Liver (tissue), 8 donors: ENCODE measurements at regions not wholly inside any gene's neighbourhood (a gene's known extent, or its start where the extent isn't known, plus 50 kb on each side); places are given as distances from the start of the nearest gene placed in this dataset.

Experiments
- DNase-seq: peaks from one replicate; pipeline ENCODE4 v3.0.0-alpha.2; 2017; ENCODE audit warnings: low spot score
- H3K27ac ChIP-seq, 2 donors: one replicate each; pipeline ENCODE4 v1.7.0; 2013; ENCODE audit warnings: inconsistent platforms in 2 of 2, low read length in 2 of 2, control low read depth in 1 of 2, low read depth in 1 of 2, mild to moderate bottlenecking in 1 of 2
- H3K27me3 ChIP-seq, 4 donors: one replicate each; pipeline versions ENCODE4 v1.6.1 to v1.7.0; 2013; ENCODE audit warnings: low read length in 3 of 4, inconsistent platforms in 1 of 4, mild to moderate bottlenecking in 1 of 4, moderate library complexity in 1 of 4; ENCODE audit not compliant: control insufficient read depth in 4 of 4, insufficient read depth in 4 of 4
- H3K36me3 ChIP-seq, 4 donors: one replicate each; pipeline versions ENCODE4 v1.6.1 to v1.7.0; 2013; ENCODE audit warnings: low read length in 3 of 4, mild to moderate bottlenecking in 3 of 4, low read depth in 1 of 4, moderate library complexity in 1 of 4; ENCODE audit not compliant: control insufficient read depth in 4 of 4, insufficient read depth in 3 of 4
- H3K4me1 ChIP-seq, 4 donors: one replicate each; pipeline versions ENCODE4 v1.6.1 to v1.7.0; 2013; ENCODE audit warnings: low read length in 3 of 4, mild to moderate bottlenecking in 3 of 4, moderate library complexity in 1 of 4; ENCODE audit not compliant: control insufficient read depth in 4 of 4, insufficient read depth in 4 of 4
- H3K4me3 ChIP-seq, 3 donors: one replicate each; pipeline versions ENCODE4 v1.6.1 to v1.7.0; 2013; ENCODE audit warnings: low read length in 3 of 3, control low read depth in 1 of 3, low read depth in 1 of 3, mild to moderate bottlenecking in 1 of 3
- H3K9ac ChIP-seq, 2 donors: one replicate each; pipeline ENCODE4 v1.7.0; 2013; ENCODE audit warnings: low read length in 2 of 2, mild to moderate bottlenecking in 2 of 2, moderate library complexity in 2 of 2, control low read depth in 1 of 2, low read depth in 1 of 2
- H3K9me3 ChIP-seq, 4 donors: one replicate each; pipeline versions ENCODE4 v1.6.1 to v1.7.0; 2013; ENCODE audit warnings: low read length in 3 of 4; ENCODE audit not compliant: control insufficient read depth in 4 of 4
- ATF3 ChIP-seq: IDR thresholded peaks from 2 replicates; pipeline ENCODE4 v1.6.1; 2016; ENCODE audit warnings: antibody characterized with exemption
- CTCF ChIP-seq: fragments of 150-350 bp; IDR thresholded peaks from 2 replicates; pipeline ENCODE4 v1.5.1; 2017; ENCODE audit warnings: improper control_type of control experiment, low read depth, low read length; ENCODE audit not compliant: missing input control
- EGR1 ChIP-seq, 2 donors: IDR thresholded peaks; 2 replicates each; pipeline ENCODE4 v1.6.1; 2016 to 2018; ENCODE audit warnings: antibody characterized with exemption in 2 of 2, low read depth in 2 of 2
- FOXA1 ChIP-seq: IDR thresholded peaks from 2 replicates; pipeline ENCODE4 v1.6.1; 2016; ENCODE audit warnings: antibody characterized with exemption
- FOXA2 ChIP-seq: IDR thresholded peaks from 2 replicates; pipeline ENCODE4 v1.6.1; 2016; ENCODE audit warnings: antibody characterized with exemption
- GABPA ChIP-seq, 2 donors: IDR thresholded peaks in 1 of 2; conservative IDR thresholded peaks in 1 of 2; 2 replicates each; pipeline ENCODE4 v1.6.1; 2016; ENCODE audit warnings: antibody characterized with exemption in 2 of 2, mild to moderate bottlenecking in 1 of 2, moderate library complexity in 1 of 2
- HNF4G ChIP-seq: IDR thresholded peaks from 2 replicates; pipeline ENCODE4 v1.6.1; 2016; ENCODE audit warnings: antibody characterized with exemption
- MAX ChIP-seq: IDR thresholded peaks from 2 replicates; pipeline ENCODE4 v1.6.1; 2016; ENCODE audit warnings: antibody characterized with exemption
- NR2F2 ChIP-seq: IDR thresholded peaks from 2 replicates; pipeline ENCODE4 v1.6.1; 2016; ENCODE audit warnings: antibody characterized with exemption
- RAD21 ChIP-seq, 2 donors: IDR thresholded peaks; 2 replicates each; pipeline ENCODE4 v1.6.1; 2016; ENCODE audit warnings: antibody characterized with exemption in 2 of 2, mild to moderate bottlenecking in 2 of 2
- REST ChIP-seq: IDR thresholded peaks from 2 replicates; pipeline ENCODE4 v1.6.1; 2016; ENCODE audit warnings: antibody characterized with exemption, mild to moderate bottlenecking
- RXRA ChIP-seq, 2 donors: IDR thresholded peaks; 2 replicates each; pipeline ENCODE4 v1.6.1; 2017 to 2018; ENCODE audit warnings: antibody characterized with exemption in 2 of 2, mild to moderate bottlenecking in 1 of 2
- SP1 ChIP-seq: IDR thresholded peaks from 2 replicates; pipeline ENCODE4 v1.6.1; 2018; ENCODE audit warnings: antibody characterized with exemption, mild to moderate bottlenecking
- TAF1 ChIP-seq: conservative IDR thresholded peaks from 2 replicates; pipeline ENCODE4 v1.6.1; 2016; ENCODE audit warnings: antibody characterized with exemption, mild to moderate bottlenecking
- YY1 ChIP-seq: IDR thresholded peaks from 2 replicates; pipeline ENCODE4 v1.6.1; 2016; ENCODE audit warnings: antibody characterized with exemption, mild to moderate bottlenecking
- ZBTB33 ChIP-seq: IDR thresholded peaks from 2 replicates; pipeline ENCODE4 v1.6.1; 2016; ENCODE audit warnings: antibody characterized with exemption
- WGBS: extraction: QIAGEN DNeasy Blood & Tissue Kit; methylation state at CpG from one replicate; pipeline ENCODE4 v1.1.7; 2013; 5-methylcytosine and 5-hydroxymethylcytosine counted together
- donor health status: healthy.
- donor health status: healthy.
- donor health status: healthy.
- donor health status: healthy.
- donor health status: healthy.

GRCh38 chr1:239807361-239807760 is 284.3 kb upstream of the FMN2 start:
- no peak overlapping the region for H3K27ac ChIP-seq
- H3K36me3 ChIP-seq = no peaks in the 10 kb centered on the region
- peaks cover 0 to 2% (median 0%) of the 10 kb centered on the region in 4 donors for H3K27me3 ChIP-seq
- H3K9me3 ChIP-seq = no peaks in the 10 kb centered on the region
- H3K9ac ChIP-seq = no peak overlapping the region
- no peak overlapping the region for H3K4me3 ChIP-seq
- no peak for TF ChIP-seq YY1
- H3K4me1 ChIP-seq = no peaks in the 10 kb centered on the region
- no peak for DNase-seq

GRCh38 chr1:239810061-239810481 is 281.6 kb upstream of the FMN2 start:
- Histone ChIP-seq H3K4me1 (peaks cover 0 to 3% (median 0%) of the 10 kb centered on the region in 4 donors), H3K27me3 (peaks cover 0 to 2% (median 0%) of the 10 kb centered on the region in 4 donors), H3K9me3 (no peaks in the 10 kb centered on the region), H3K36me3 (no peaks in the 10 kb centered on the region), H3K9ac (no peak overlapping the region), H3K4me3 (no peak overlapping the region), H3K27ac (no peak overlapping the region)
- WGBS = 63% methylated on average over 8 of the region's 8 CpGs
- TF ChIP-seq RAD21 (IDR thresholded peaks at IDR 0.05) (no peak), ZBTB33 (no peak), REST (no peak), ATF3 (no peak), CTCF (no peak), EGR1 (IDR thresholded peaks at IDR 0.05; ENCODE audit: low read depth in 2 of 2) (no peak), SP1 (no peak), FOXA1 (no peak), GABPA (IDR thresholded peaks at IDR 0.05 in 1 of 2, conservative IDR thresholded peaks at IDR 0.05 in 1 of 2) (no peak), HNF4G (no peak), FOXA2 (no peak), RXRA (IDR thresholded peaks at IDR 0.05) (no peak), TAF1 (no peak), NR2F2 (no peak), MAX (no peak)
- DNase-seq = no peak
